Activated T-helper 2 cell treated with anti-CD3 and anti-CD28 coated beads, Interferon-gamma antibody, Interleukin-2, Interleukin-4, amounts not matched to agents 10 μg/mL and 5 μg/mL and 100 μg/mL, durations not matched to agents 14 hours and 24 hours and 36 hours (primary cell): ENCODE measurements at regions not wholly inside any gene's neighbourhood (a gene's known extent, or its start where the extent isn't known, plus 50 kb on each side); places are given as distances from the start of the nearest gene placed in this dataset.

Experiments used
- DNase-seq: peaks from one replicate; pipeline ENCODE4 v3.0.0; 2021; ENCODE audit warnings: low spot score
- H3K27ac Mint-ChIP-seq: one replicate; pipeline ENCODE4 v1.8.0; 2021; ENCODE audit warnings: mixed read lengths
- H3K27me3 Mint-ChIP-seq: one replicate; pipeline ENCODE4 v1.8.0; 2021; ENCODE audit warnings: low read depth, mixed read lengths
- H3K36me3 Mint-ChIP-seq: one replicate; pipeline ENCODE4 v1.8.0; 2021; ENCODE audit warnings: low read depth, mixed read lengths
- H3K4me1 Mint-ChIP-seq: one replicate; pipeline ENCODE4 v1.8.0; 2021; ENCODE audit warnings: low read depth, mixed read lengths
- H3K4me3 Mint-ChIP-seq: one replicate; pipeline ENCODE4 v1.8.0; 2021; ENCODE audit warnings: low read depth, mild to moderate bottlenecking, moderate library complexity, mixed read lengths
- H3K9me3 Mint-ChIP-seq: one replicate; pipeline ENCODE4 v1.8.0; 2021; ENCODE audit warnings: mixed read lengths
- intact Hi-C: fragments of 100-400 bp; cut with micrococcal nuclease; formaldehyde crosslinking; loops from one replicate; pipeline ENCODE4 v1.15.1; 2023

DNA sequence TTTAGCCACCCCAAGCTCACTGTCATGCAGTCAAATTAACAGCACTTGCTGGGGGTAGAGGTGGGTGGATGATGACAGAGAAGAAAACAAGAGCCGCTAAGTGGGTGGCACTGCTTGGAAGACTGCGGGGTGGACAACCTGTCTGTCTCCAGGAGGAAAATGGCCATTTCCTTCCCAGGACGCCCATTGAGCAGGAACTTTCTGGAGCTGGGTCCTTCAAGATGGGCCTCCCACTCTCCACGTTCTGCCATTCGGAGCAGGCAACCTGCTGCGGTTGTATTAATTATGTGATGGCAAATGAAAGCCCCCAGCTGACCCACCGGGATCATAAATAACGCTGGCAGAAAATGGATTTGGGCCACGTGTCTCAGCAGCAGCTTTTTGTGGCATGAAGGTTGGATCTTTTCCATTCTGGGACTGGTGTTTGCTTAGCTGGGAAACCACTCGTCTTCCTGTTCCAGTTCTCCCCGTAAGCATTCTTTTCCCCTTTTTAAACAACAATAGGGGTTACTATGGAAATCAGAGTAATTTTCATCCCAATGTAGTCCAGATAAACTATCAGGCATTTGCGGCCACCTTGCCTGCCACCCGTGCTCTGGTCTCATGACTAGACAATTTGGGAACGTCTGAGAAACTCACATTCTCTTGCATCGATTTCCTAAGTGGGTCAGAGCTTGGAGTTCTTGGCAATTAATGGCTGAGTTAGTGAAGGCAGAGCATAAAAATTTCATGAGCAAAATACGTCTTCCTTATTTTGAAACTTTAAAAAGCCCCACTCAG lies 215.5 kb downstream of the ANKRD60 start:
- Mint-ChIP-seq H3K4me1 (peaks cover 7% of the 10 kb centered on the region), H3K27ac (no peak overlapping the region)

DNA sequence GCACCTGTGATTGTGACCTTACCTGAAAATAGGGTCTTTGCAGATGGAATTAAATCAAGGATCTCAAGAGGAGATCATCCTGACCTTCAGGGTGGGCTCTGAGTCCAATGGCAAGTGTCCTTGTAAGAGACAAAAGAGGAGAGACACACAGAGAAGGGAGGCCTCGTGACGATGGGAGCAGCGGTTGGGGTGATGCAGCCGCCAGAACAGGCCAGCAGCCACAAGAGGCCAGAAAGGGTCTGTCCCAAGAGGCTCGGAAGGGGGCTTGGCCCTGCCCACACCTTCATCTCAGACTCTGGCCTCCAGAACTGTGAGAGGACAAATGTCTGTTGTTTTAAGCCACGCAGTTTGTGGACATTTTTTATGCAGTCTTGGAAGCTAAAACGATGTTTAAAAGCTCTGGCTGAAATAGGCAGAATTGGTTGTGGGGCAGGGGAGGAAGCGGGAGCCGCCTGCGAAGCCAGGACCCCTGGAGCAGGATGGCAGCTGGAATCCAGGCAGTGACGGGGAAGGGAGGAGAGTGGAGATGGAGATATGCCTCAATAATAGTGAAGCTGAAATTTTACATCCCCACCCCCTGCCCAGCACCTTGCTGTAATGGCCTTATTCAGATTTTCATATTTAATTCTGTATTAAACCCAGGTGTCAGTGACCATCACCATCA lies 216.4 kb downstream of the ANKRD60 start:
- peaks cover 4% of the 10 kb centered on the region for H3K27me3 Mint-ChIP-seq

More for the DNA sequence above, 215.5 kb downstream of the ANKRD60 start:
- peaks cover 4% of the 10 kb centered on the region for H3K27me3 Mint-ChIP-seq
- intact Hi-C loops: no loop called here
- no peaks in the 10 kb centered on the region for H3K36me3 Mint-ChIP-seq
- no peak for DNase-seq
- no peak overlapping the region for H3K4me3 Mint-ChIP-seq
- H3K9me3 Mint-ChIP-seq: no peaks in the 10 kb centered on the region

DNA sequence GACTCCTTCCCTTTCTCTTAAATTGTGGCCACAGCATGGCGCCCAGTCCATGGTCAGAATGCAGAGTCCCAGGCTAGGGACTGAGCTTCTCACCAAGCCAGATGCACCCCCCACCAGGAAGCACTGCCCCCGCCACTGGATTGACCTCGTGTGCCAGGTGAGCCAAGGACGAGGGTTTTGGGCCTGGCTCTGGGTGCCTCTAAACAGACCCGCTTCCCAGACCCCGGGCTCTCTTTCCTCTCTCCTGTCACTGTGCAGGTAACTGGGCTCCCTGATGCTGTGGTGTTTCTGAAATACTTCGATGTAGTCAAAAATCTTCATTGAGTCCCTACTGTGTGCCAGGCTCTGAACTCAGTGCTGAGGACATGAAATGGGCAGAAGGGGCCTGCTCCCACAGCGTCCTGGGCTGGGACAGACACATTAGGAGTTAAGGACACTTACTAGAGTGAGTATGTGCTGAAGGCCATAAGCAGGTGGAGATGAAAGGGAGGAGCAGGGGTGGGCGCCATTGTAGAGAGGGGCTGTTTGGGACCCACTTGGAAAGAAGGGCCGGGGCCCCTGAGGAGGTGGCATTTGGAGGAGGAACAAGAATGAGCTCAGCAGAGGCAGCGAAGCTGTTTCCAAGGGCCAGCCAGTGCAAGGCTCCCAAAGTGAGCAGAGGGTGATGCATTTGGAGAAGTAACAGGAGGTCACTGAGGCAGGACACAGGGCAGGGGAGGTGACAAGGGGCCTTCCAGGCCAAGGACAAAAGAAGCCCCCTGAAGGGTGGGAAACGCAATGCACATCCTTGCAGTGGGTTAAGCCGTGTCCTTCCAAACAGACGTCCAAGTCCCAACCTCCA lies 217.1 kb downstream of the ANKRD60 start:
- no peaks in the 10 kb centered on the region for H3K36me3 Mint-ChIP-seq
- no peak overlapping the region for H3K4me3 Mint-ChIP-seq
- H3K9me3 Mint-ChIP-seq: no peaks in the 10 kb centered on the region
- peaks cover 7% of the 10 kb centered on the region for H3K4me1 Mint-ChIP-seq
- H3K27me3 Mint-ChIP-seq: peaks cover 4% of the 10 kb centered on the region
- no peak for DNase-seq
- intact Hi-C loops: no loop called here
- H3K27ac Mint-ChIP-seq: no peak overlapping the region

More for the DNA sequence above, 216.4 kb downstream of the ANKRD60 start:
- intact Hi-C loops: no loop called here
- Mint-ChIP-seq H3K4me3 (no peak overlapping the region), H3K9me3 (no peaks in the 10 kb centered on the region), H3K4me1 (peaks cover 7% of the 10 kb centered on the region), H3K27ac (no peak overlapping the region), H3K36me3 (no peaks in the 10 kb centered on the region)
- no peak for DNase-seq

DNA sequence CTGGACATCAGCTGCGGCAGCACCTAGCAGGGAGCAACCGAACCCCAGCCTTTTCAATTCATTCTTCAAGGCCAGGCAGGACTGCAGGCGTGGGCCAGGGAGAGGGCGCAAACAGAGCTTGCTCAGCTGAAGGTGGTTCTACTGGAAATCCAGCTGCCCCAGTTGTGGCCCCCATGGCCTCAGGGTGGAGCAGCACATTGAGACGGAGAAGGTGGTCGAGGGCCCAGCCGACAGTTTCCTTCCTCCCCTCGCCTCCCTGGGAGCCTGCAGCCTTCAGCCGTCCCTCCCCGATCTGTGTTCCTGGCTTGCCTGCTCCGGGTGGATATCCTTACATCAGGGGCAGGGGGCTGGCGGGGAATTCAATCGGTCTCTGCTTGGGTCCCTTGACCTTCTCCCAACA lies 217.8 kb downstream of the ANKRD60 start:
- H3K9me3 Mint-ChIP-seq: no peaks in the 10 kb centered on the region
- no peak for DNase-seq
- intact Hi-C loops: no loop called here
- peaks cover 3% of the 10 kb centered on the region for H3K27me3 Mint-ChIP-seq
- H3K27ac Mint-ChIP-seq: no peak overlapping the region
- H3K4me3 Mint-ChIP-seq: no peak overlapping the region
- peaks cover 7% of the 10 kb centered on the region for H3K4me1 Mint-ChIP-seq
- H3K36me3 Mint-ChIP-seq: no peaks in the 10 kb centered on the region

DNA sequence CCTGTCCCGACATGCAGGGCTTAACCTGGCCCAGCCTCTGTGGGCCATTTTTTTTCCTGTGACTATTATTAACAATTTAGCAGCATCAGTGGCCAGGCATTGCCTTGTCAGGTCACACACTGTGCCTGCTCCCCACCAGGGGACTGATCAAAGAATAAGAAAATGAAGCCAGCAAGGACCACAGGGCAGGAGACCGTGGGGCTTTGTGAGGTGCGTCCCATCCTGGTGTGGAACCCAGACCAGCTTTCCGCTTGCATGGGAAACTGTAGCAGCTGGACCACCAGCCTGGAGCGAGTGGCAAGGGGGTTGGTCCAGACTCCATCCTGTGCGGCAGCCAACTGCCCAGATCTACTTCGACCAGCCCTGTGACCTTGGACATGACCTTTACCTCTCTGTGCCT lies 218.3 kb downstream of the ANKRD60 start:
- H3K4me1 Mint-ChIP-seq: peaks cover 7% of the 10 kb centered on the region
- no peak overlapping the region for H3K4me3 Mint-ChIP-seq
- DNase-seq: no peak
- H3K36me3 Mint-ChIP-seq: no peaks in the 10 kb centered on the region
- H3K9me3 Mint-ChIP-seq: no peaks in the 10 kb centered on the region
- no peak overlapping the region for H3K27ac Mint-ChIP-seq
- intact Hi-C loops: no loop called here
- H3K27me3 Mint-ChIP-seq: peaks cover 2% of the 10 kb centered on the region

DNA sequence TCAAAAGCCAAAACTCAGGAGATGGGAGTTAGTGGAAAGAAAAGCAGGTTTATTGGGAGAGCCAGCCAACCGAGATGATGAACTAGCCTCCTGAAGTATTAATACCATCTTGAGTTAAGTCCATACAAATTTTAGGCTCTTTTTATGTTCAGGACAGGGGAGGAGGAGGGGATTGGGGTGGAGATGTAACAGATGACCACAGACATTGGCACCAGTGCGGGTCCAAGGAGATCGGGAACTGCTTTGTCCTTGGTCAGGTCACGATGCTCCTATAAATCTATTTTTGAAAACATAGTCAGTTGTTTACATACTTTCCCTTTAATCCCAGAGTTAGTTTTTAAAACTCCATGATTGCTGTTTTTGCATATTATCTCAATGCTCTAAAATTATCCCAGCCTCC lies 219.6 kb downstream of the ANKRD60 start:
- no peaks in the 10 kb centered on the region for H3K9me3 Mint-ChIP-seq
- no peak overlapping the region for H3K27ac Mint-ChIP-seq
- H3K36me3 Mint-ChIP-seq: no peaks in the 10 kb centered on the region
- H3K4me3 Mint-ChIP-seq: no peak overlapping the region
- H3K4me1 Mint-ChIP-seq: no peaks in the 10 kb centered on the region
- intact Hi-C loops: no loop called here
- peaks cover 2% of the 10 kb centered on the region for H3K27me3 Mint-ChIP-seq
- no peak for DNase-seq

DNA sequence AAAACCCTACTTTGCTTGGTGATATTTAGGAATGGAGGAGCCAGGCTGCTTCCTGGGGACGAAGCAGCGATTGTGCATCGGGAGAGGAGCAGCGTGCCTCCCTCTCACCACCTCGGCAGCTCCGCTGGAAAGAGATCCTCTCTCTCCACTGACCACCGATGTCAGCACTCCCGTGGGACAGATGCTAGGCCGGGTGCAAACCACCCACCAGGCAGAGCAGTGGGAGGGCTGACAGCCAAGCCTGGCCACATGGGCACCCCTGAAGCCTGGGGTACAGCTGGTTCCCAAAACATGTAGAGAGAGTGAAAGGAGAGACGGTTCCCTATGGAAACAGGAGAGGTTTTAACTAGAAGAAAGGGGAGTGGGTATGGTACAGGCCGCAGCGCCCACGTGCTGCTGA lies 220.0 kb downstream of the ANKRD60 start:
- peaks cover 2% of the 10 kb centered on the region for H3K27me3 Mint-ChIP-seq
- no peak overlapping the region for H3K4me3 Mint-ChIP-seq

DNA sequence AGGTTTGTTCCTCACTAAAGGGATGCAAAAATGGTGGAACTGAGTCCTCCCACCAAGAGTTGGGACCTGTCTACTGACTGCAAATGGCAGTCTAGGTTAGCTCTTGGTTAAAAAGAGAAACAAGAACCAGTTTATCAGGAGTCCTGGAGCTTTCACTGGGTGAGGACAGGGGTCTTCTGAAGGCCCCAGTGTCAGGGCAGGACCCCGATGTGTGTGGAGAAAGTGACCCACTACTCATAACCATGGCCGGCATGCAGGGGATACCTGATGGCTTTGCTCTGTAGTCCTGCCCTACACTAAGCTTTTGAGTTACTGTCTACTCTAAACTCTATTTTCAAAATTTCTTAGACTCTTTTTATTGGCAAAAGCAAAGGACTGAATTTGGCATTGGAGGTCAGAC lies 220.5 kb downstream of the ANKRD60 start:
- H3K27me3 Mint-ChIP-seq: peaks cover 2% of the 10 kb centered on the region
- H3K36me3 Mint-ChIP-seq: no peaks in the 10 kb centered on the region
- H3K4me1 Mint-ChIP-seq: no peaks in the 10 kb centered on the region
- DNase-seq: no peak
- intact Hi-C loops: no loop called here
- no peaks in the 10 kb centered on the region for H3K9me3 Mint-ChIP-seq
- H3K27ac Mint-ChIP-seq: no peak overlapping the region
- no peak overlapping the region for H3K4me3 Mint-ChIP-seq

More for the DNA sequence above, 220.0 kb downstream of the ANKRD60 start:
- DNase-seq: no peak
- no peaks in the 10 kb centered on the region for H3K36me3 Mint-ChIP-seq
- H3K4me1 Mint-ChIP-seq: no peaks in the 10 kb centered on the region
- H3K27ac Mint-ChIP-seq: no peak overlapping the region
- H3K9me3 Mint-ChIP-seq: no peaks in the 10 kb centered on the region
- intact Hi-C loops: no loop called here

DNA sequence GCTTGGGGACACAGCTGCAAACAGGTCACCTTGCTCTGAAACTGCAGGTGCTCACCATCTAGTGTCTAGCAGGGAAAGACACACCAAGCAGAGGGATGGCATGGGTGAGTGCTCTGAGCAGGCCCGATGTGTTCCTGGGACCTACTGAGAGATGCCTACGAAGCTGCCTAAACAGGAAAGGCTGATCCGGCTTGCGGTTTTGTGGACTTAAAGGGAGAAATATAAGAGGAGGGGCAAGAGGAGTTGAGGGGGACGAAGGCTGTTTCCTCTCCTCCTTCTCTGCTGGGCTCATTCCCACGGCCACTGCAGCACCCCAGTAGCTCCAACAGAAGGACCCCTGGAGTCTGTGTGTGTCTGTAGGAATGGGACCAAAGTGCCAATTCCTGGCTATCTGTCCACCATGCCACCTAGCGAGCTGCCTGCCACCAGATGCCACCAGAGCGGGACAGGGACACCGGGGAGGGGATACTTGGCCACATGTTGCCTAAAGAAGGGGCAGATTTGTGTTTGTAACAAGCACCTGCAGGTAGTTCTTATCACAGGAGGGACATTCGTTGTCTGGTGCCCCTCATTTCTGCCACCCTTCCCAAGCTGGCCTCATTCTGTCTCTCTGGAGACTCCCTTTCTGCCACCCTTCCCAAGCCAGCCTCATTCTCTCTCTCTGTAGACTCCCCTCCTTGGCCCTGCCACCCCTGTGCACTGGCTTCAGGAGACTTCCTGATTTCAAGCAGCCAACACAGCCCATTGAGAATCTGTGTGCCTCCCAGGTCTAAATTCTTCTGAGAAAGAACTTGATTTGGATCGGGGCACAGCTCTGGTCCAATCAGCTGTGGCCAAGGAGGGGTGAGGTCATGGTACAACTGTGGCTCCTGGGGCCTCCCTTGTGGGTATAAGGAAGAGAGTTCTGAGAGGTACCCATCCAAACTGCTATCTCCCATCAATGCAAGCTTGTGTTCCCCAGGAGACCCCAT lies 221.8 kb downstream of the ANKRD60 start:
- no peak overlapping the region for H3K27ac Mint-ChIP-seq
- H3K4me1 Mint-ChIP-seq: no peaks in the 10 kb centered on the region
- H3K4me3 Mint-ChIP-seq: no peak overlapping the region
- H3K36me3 Mint-ChIP-seq: no peaks in the 10 kb centered on the region
- intact Hi-C loops: no loop called here
- no peaks in the 10 kb centered on the region for H3K9me3 Mint-ChIP-seq
- H3K27me3 Mint-ChIP-seq: peaks cover 2% of the 10 kb centered on the region
- DNase-seq: no peak

DNA sequence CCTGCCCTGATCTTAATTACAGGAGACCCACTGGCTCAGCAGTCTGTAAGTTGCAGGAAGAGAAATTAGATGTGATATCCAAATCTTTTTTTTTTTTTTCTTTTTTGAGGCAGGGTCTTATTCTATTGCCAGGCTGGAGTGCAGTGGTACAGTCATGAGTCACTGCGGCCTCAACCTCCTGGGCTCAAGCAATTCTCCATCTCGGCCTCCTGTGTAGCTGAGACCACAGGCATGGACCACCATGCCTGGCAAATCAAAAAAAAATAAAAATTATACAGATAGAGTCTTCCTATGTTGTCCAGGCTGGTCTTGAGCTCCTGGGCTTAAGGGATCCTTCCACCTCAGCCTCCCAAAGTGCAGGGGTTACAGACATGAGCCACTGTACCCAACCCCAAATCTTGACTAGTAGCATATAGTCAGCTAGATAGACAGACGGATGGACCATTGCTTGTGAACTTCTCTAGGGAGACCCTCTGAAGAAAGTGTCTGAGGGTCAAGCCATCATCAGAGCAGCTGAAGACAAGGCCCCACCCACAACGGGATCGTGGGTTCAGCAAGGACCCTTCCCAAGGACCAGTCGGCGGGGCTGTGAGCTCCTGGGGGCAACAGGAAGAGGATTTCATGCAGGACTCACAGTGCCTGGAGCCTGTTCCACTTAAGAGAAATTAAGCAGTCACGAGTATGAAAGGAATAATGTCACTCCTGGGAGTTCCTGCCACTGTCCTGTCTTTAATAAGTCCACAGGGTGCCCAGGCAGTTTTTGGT lies 222.7 kb downstream of the ANKRD60 start:
- Mint-ChIP-seq H3K27ac (no peak overlapping the region), H3K36me3 (no peaks in the 10 kb centered on the region), H3K4me3 (no peak overlapping the region), H3K9me3 (no peaks in the 10 kb centered on the region), H3K4me1 (no peaks in the 10 kb centered on the region), H3K27me3 (peaks cover 2% of the 10 kb centered on the region)
- intact Hi-C loops: no loop called here
- no peak for DNase-seq

DNA sequence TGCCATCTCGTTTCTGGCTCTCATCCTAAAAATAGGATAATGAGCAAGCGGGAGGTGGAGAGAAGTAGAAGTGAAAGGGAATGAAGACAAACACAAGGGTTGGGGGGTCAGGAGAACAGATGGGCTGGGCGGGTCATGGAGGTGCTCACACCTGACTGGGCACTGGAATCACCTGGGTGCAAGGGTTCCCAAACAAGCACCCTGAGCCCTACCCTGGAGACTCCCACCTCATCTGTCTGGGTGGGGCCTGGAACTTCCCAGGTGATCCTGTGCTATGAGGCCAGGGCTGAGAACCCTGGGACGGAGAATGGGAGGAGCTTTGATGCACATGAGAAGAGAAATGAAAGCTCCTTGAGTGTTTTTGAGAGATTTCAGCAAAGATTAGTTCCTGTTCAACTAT lies 223.6 kb downstream of the ANKRD60 start:
- Mint-ChIP-seq H3K4me3 (no peak overlapping the region), H3K36me3 (no peaks in the 10 kb centered on the region), H3K4me1 (no peaks in the 10 kb centered on the region), H3K27ac (no peak overlapping the region), H3K9me3 (no peaks in the 10 kb centered on the region), H3K27me3 (peaks cover 2% of the 10 kb centered on the region)
- intact Hi-C loops: no loop called here
- DNase-seq: no peak
